GM12864 (cell line): ENCODE measurements at regions not wholly inside any gene's neighbourhood (a gene's known extent, or its start where the extent isn't known, plus 50 kb on each side); places are given as distances from the start of the nearest gene placed in this dataset.

ENCODE experiments used
- DNase-seq: peaks from one replicate; pipeline ENCODE4 v3.0.0-alpha.2; 2011; ENCODE audit warnings: low read depth
- H3K4me3 ChIP-seq: 2 replicates; pipeline ENCODE4 v1.5.1; 2011; ENCODE audit warnings: mild to moderate bottlenecking, low read depth, low read length, control low read depth
- CTCF ChIP-seq: IDR thresholded peaks from 2 replicates; pipeline ENCODE4 v1.5.1; 2011; ENCODE audit warnings: low read depth, mild to moderate bottlenecking, moderate library complexity, low read length, control low read depth, inconsistent platforms; ENCODE audit errors: missing control alignments

- no peak for TF ChIP-seq CTCF
- H3K4me3 ChIP-seq, result no peak overlapping the region
- DNase-seq, result no peak
Measured at GRCh38 chr1:14539953-14540563, 58.4 kb upstream of the KAZN start.

GRCh38 chr1:14541348-14541747 is 57.1 kb upstream of the KAZN start:
- no peak for TF ChIP-seq CTCF
- no peak overlapping the region for H3K4me3 ChIP-seq
- DNase-seq, result no peak

GRCh38 chr1:14543191-14543840 is 55.2 kb upstream of the KAZN start:
- no peak overlapping the region for H3K4me3 ChIP-seq
- TF ChIP-seq CTCF, result no peak
- DNase-seq, result no peak

- TF ChIP-seq CTCF, result no peak
- no peak for DNase-seq
- H3K4me3 ChIP-seq, result no peak overlapping the region
Measured at GRCh38 chr1:14544319-14544718, 54.2 kb upstream of the KAZN start.

GRCh38 chr1:14545422-14546025 is 53.0 kb upstream of the KAZN start:
- H3K4me3 ChIP-seq, result no peak overlapping the region
- TF ChIP-seq CTCF, result no peak
- DNase-seq, result no peak

GRCh38 chr1:14546416-14546815 is 52.1 kb upstream of the KAZN start:
- TF ChIP-seq CTCF, result no peak
- DNase-seq, result no peak
- no peak overlapping the region for H3K4me3 ChIP-seq
